Panc1 (cell line): ENCODE measurements at regions not wholly inside any gene's neighbourhood (a gene's known extent, or its start where the extent isn't known, plus 50 kb on each side); places are given as distances from the start of the nearest gene placed in this dataset.
"Not testable (repeated sequence)": the region's sequence is repeated elsewhere in the genome, so short reads cannot be mapped to it uniquely, and the experiment has no call there.

ENCODE experiments used
- CTCF ChIP-seq: fragments of 450-650 bp; IDR thresholded peaks from 2 replicates; pipeline ENCODE4 v1.5.1; 2017; ENCODE audit warnings: mild to moderate bottlenecking
- POLR2AphosphoS5 ChIP-seq: IDR thresholded peaks from 2 replicates; pipeline ENCODE4 v1.6.1; 2012; ENCODE audit warnings: mild to moderate bottlenecking, low read depth, low read length, moderate library complexity
- SIN3A ChIP-seq: IDR thresholded peaks from 2 replicates; pipeline ENCODE4 v1.6.1; 2012; ENCODE audit warnings: low read depth, mild to moderate bottlenecking, low read length, moderate library complexity, borderline replicate concordance; ENCODE audit not compliant: insufficient read depth

- not testable (repeated sequence) for TF ChIP-seq CTCF, POLR2AphosphoS5, SIN3A
Measured at GRCh38 chr10:118894891-118895290, 134.6 kb upstream of the NANOS1 start.
